HFFc6 (cell line): ENCODE measurements at regions not wholly inside any gene's neighbourhood (a gene's known extent, or its start where the extent isn't known, plus 50 kb on each side); places are given as distances from the start of the nearest gene placed in this dataset.
A peak's percentile ranks its signal among the peaks of the same experiment; 100 is the strongest.

Experiments used
- DNase-seq: peaks from one replicate; pipeline ENCODE4 v3.0.0-alpha.2; 2018
- H3K27ac Mint-ChIP-seq: 2 replicates; pipeline ENCODE4 v1.8.0; 2020; ENCODE audit warnings: mild to moderate bottlenecking, mixed read lengths
- H3K27me3 Mint-ChIP-seq: 2 replicates; pipeline ENCODE4 v1.8.0; 2021; ENCODE audit warnings: mild to moderate bottlenecking, moderate library complexity, mixed read lengths; ENCODE audit not compliant: insufficient read depth
- H3K36me3 Mint-ChIP-seq: 2 replicates; pipeline ENCODE4 v1.8.0; 2021; ENCODE audit warnings: low read depth, mixed read lengths
- H3K4me1 Mint-ChIP-seq: 2 replicates; pipeline ENCODE4 v1.8.0; 2020; ENCODE audit warnings: low read depth, mixed read lengths
- H3K4me3 Mint-ChIP-seq: 2 replicates; pipeline ENCODE4 v1.8.0; 2020; ENCODE audit warnings: mild to moderate bottlenecking, moderate library complexity, mixed read lengths
- H3K9me3 Mint-ChIP-seq: 2 replicates; pipeline ENCODE4 v1.8.0; 2020; ENCODE audit warnings: mild to moderate bottlenecking, mixed read lengths
- TF ChIP-seq, protein P1 (sequence below): fragments of 200-600 bp; sonication (generic); IDR thresholded peaks from 2 replicates; pipeline ENCODE4 v1.5.0; 2021; ENCODE audit warnings: antibody characterized with exemption, mild to moderate bottlenecking

DNA sequence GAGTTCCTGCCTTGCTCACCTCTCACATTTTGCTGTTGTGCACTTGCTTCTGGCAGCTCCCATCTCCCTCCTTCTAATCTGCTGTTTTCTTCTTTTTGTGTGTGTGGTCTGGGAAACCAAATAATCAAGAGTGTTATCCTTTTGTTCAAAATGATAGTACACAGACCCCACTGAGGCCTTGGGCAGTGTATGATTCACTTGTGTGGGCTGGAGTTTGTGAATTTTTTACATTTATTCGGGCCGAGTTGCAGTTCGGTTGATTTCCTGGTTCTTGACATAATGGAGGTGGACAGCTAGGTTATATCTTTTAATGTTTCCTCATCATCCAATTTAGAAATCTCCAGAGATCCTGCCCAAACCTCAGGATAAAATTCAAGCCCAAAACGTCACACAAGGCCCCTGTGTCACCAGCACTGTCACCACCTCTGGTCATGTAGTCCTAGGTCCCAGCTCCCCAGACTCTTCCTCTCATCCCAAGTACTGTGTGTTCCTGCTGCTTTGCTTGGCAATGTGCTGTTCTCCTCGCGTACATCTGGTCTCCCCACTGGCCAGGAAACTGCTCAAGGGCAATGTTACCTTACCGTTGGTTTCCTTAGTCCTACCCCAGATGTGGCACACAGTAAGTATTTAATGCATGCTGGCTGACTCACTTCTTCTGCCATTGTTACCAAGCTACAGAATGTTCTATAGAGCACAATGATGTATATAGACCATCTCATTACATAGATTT, 55.7 kb upstream of the PHACTR2 start:
- H3K27ac Mint-ChIP-seq = peak overlapping the region; percentile 73
- TF ChIP-seq, protein P1, sequence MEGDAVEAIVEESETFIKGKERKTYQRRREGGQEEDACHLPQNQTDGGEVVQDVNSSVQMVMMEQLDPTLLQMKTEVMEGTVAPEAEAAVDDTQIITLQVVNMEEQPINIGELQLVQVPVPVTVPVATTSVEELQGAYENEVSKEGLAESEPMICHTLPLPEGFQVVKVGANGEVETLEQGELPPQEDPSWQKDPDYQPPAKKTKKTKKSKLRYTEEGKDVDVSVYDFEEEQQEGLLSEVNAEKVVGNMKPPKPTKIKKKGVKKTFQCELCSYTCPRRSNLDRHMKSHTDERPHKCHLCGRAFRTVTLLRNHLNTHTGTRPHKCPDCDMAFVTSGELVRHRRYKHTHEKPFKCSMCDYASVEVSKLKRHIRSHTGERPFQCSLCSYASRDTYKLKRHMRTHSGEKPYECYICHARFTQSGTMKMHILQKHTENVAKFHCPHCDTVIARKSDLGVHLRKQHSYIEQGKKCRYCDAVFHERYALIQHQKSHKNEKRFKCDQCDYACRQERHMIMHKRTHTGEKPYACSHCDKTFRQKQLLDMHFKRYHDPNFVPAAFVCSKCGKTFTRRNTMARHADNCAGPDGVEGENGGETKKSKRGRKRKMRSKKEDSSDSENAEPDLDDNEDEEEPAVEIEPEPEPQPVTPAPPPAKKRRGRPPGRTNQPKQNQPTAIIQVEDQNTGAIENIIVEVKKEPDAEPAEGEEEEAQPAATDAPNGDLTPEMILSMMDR = no peak
- H3K36me3 Mint-ChIP-seq = no peaks in the 10 kb centered on the region
- peaks cover 28% of the 10 kb centered on the region for H3K4me1 Mint-ChIP-seq
- H3K9me3 Mint-ChIP-seq = no peaks in the 10 kb centered on the region
- peak; percentile 21 for DNase-seq
- H3K27me3 Mint-ChIP-seq = no peaks in the 10 kb centered on the region
- H3K4me3 Mint-ChIP-seq = peak overlapping the region; percentile 39

DNA sequence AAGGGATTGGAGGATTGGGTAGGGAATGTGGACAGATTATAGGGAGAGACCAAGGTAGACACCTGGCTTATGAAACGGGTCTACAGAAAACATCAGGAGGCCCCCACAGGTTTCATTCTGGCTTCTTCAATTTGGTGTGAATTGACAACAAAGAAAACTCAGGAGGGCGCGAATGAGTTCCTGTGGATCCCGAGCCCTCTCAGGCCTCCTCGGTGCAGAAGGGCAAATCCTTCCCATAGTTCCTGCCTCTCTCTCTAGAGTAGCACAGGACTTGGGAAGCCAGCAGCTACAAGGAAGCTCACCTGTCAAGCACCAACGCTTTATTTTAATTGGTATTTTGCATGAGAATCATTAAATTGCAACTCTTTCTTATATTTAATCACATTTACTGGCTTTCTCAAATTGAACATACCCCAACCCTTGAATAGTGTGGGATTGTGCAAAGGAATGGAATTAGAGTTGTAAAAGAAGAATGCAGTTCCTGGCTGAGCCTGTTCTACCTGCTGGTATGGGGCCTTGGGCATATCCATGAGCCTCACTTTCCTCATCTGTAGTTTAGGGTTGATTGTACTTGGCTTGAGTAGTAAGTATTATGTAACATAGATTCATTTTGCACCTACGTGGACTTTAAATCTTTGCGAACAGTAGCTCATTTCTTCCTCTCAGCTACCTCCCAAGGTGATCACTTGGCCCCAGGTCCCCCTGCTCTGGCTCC, 56.4 kb upstream of the PHACTR2 start:
- TF ChIP-seq, protein P1 = no peak
- H3K27ac Mint-ChIP-seq = peak overlapping the region; percentile 73
- DNase-seq = no peak
- H3K4me1 Mint-ChIP-seq = peaks cover 28% of the 10 kb centered on the region
- no peaks in the 10 kb centered on the region for H3K36me3 Mint-ChIP-seq
- H3K4me3 Mint-ChIP-seq = peak overlapping the region; percentile 39
- H3K27me3 Mint-ChIP-seq = no peaks in the 10 kb centered on the region
- no peaks in the 10 kb centered on the region for H3K9me3 Mint-ChIP-seq

GRCh38 chr6:143620447-143620846, 57.3 kb upstream of the PHACTR2 start:
- H3K4me3 Mint-ChIP-seq = no peak overlapping the region
- DNase-seq = no peak
- peaks cover 28% of the 10 kb centered on the region for H3K4me1 Mint-ChIP-seq
- no peaks in the 10 kb centered on the region for H3K27me3 Mint-ChIP-seq
- H3K36me3 Mint-ChIP-seq = no peaks in the 10 kb centered on the region
- H3K9me3 Mint-ChIP-seq = no peaks in the 10 kb centered on the region
- TF ChIP-seq, protein P1 = no peak
- H3K27ac Mint-ChIP-seq = no peak overlapping the region

- TF ChIP-seq, protein P1 = no peak
- H3K4me1 Mint-ChIP-seq = peaks cover 28% of the 10 kb centered on the region
- H3K36me3 Mint-ChIP-seq = no peaks in the 10 kb centered on the region
- H3K27ac Mint-ChIP-seq = no peak overlapping the region
- no peaks in the 10 kb centered on the region for H3K9me3 Mint-ChIP-seq
- H3K27me3 Mint-ChIP-seq = no peaks in the 10 kb centered on the region
- H3K4me3 Mint-ChIP-seq = no peak overlapping the region
- DNase-seq = no peak
These were observed 57.9 kb upstream of the PHACTR2 start for GRCh38 chr6:143619824-143620401.

DNA sequence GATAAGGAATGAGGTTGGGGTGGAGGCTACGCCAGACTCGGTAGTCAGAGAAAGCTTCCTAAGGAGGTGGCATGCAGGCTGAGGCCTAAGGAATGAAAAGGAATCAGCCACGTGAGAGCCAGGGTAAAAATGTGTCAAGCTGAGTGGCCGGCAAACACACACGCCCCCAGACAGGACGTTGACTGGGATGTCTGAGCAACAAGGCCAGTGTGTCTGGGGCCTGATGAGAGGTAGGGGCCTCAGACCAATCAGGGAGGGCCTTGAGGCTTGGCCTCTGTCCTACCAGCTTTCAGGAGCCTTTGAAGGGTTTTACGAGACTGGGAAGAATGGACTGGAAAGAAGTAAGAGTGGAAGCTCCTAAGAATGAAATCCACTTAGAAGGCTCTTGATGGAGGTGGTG, 61.0 kb upstream of the PHACTR2 start:
- Mint-ChIP-seq H3K4me1 (peaks cover 19% of the 10 kb centered on the region), H3K27ac (no peak overlapping the region), H3K27me3 (no peaks in the 10 kb centered on the region), H3K4me3 (no peak overlapping the region), H3K9me3 (no peaks in the 10 kb centered on the region), H3K36me3 (no peaks in the 10 kb centered on the region)
- DNase-seq = no peak
- TF ChIP-seq, protein P1 = no peak
